ENCODE measurements at regions not wholly inside any gene's neighbourhood (a gene's known extent, or its start where the extent isn't known, plus 50 kb on each side); places are given as distances from the start of the nearest gene placed in this dataset.
"Not testable (repeated sequence)": the region's sequence is repeated elsewhere in the genome, so short reads cannot be mapped to it uniquely, and the experiment has no call there.

- DNase-seq: no peak
These were observed 196.9 kb upstream of the CDH11 start for GRCh38 chr16:65318590-65319257.

DNA sequence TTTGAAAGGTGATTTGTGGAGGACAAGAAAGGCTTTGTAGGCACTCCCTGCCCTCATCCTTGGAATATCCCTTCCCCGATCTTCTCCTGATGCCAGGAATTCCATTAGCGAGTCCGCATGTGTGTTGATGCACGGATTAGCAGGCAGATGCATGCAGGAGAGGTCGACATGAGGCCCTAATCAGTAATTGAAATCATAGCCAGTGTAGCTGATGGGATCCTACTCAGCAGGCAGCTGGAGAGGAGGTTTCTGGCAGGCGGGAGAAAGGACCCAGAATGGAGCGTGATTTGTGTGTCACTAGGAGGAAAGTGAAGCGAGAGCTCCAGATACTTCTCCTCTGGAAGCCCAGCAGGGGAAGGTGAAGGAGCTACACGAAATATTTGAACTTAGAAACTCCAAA, 196.3 kb upstream of the CDH11 start:
- DNase-seq: no peak

DNA sequence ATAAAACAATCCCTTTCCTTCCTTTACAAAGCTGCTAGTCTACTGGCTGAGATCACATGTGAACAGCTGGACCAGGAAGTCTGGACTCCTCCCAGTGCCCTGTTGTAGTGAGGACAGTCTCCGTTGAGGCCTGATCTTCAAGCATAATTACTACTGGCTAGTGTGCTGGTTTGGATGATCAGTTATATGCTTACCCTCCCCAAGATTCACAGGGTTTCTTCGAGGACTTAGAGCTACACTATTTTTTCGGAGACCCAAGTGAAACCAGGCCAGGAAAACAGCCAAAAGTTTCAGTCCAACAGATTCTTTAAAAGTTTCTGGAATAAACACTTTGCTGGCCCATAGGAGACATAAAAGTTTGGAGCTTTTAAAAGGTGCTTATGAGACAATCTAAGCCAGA, 194.9 kb upstream of the CDH11 start:
- DNase-seq: no peak

GRCh38 chr16:65315081-65315780, 193.4 kb upstream of the CDH11 start:
- DNase-seq: no peak

GRCh38 chr16:65314627-65315008, 192.8 kb upstream of the CDH11 start:
- DNase-seq: no peak

- DNase-seq: no peak
These were observed 192.2 kb upstream of the CDH11 start for GRCh38 chr16:65313936-65314626.

DNA sequence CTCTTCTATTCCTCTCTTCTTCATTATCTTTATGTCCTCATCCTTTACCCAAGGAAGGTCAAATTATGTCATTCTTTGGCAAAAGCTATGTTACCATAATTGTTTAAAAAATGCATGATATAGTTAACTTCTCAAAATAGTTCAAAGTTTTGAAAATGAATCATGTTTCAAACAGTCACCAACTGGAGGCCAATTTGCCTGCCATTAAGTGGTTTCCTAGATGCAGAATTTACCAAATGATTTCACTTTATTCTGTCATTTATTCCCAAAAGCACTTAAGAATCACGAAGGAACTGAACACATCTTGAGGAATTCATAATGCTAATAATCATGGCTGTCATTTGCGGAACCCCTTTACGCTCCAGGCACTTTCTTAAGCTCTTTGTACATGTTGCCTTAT, 190.9 kb upstream of the CDH11 start:
- DNase-seq: no peak

- no peak for DNase-seq
These were observed 190.2 kb upstream of the CDH11 start for GRCh38 chr16:65312071-65312470.

GRCh38 chr16:65310491-65310890, 188.6 kb upstream of the CDH11 start:
- not testable (repeated sequence) for DNase-seq

- no peak for DNase-seq
These were observed 187.5 kb upstream of the CDH11 start for GRCh38 chr16:65309354-65309753.

- no peak for DNase-seq
These were observed 186.6 kb upstream of the CDH11 start for GRCh38 chr16:65308506-65308905.

DNA sequence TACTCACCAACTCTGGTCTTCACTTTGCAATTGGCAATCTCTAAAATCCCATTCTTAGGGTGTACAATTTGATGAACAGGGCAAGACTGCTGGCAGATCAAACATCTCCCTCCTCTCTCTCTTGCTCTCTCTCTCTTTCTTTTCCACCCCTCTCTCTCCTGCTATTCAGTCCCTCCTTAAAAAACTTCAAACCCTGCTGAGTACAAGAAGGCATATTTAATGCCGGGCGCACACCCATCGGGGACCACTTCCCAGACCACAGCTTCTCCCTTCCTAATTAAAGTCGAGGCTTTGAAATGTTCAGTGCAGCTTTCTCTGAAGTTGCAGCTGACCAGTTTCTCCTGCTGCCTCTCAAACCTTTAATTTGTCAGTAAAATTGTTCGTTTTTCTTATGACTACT, 185.4 kb upstream of the CDH11 start:
- no peak for DNase-seq

DNA sequence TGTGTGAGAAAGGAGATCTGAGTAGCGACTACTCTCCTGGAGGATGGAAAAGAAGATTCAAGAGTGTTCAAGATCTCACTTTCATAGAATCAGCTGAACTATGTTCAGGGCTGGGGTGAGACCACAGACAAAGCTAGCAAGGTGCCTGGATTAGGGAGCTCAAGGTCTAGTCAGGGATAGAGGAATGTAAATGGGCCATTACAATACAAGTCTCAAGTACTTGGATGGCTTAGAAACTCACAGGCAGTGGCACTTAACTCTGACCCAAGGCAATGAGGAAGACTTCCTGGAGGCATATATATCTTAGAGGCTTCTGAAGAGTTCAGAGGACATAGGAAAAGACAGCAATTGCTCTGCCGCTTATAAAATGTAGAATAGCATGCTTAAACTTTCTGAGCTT, 184.9 kb upstream of the CDH11 start:
- DNase-seq: no peak

DNA sequence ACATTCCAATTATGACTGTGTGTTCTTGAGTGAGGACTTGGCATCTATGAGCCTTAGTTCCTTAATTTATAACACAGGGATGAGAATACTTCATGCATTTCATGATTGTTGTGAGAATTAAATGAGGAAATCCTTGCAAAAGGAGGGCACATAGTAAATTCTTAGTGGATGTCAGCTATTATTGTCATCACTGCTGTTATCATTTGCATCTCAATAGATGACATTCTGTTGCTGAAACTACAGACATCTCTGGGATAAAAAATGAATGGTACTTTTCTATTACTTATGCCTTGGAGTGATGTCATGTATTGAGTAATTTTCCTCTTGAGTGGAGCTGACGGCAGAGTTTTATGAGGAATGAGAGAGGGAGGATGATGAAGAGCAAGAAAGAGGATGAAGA, 184.4 kb upstream of the CDH11 start:
- no peak for DNase-seq

- DNase-seq: no peak
These were observed 183.6 kb upstream of the CDH11 start for GRCh38 chr16:65305266-65305959.

GRCh38 chr16:65301029-65301428, 179.2 kb upstream of the CDH11 start:
- no peak for DNase-seq

- DNase-seq: no peak
These were observed 175.6 kb upstream of the CDH11 start for GRCh38 chr16:65297453-65297852.

DNA sequence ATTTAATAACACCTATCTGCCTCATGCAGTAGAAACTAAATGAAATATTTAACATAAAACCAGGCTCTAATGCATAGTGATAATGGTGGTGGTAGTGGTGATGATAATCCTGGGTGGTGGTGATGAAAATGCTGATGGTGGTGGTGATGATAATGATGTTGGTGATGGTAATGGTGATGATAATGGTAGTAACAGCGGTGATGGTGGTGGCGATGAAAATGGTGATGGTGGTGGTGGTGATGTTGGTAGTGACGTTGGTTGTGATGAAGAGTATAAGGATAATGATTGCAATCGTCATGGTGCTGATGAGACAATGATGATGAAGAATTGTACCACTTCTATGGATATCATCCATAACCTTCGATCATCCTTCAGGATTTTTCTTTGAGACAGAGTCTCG, 173.7 kb upstream of the CDH11 start:
- no peak for DNase-seq

DNA sequence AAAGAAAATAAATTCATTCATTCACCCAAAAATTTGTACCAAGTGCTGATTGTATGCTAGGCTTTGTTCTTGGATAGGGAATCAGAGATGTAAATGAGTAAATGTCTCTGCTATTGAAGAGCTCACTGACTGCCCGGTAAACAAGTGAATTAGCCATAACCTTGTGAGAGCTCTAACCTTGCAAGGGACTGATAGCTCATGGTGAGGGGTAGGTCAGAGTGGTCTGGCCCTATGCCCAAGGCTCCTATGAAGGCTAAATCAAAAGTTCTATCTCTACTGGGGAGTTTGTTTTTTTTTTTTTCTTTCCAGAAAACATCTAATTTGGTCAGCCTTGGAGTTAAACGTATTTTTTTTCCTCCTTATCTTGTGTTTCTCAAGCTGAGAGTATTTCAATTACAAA, 172.8 kb upstream of the CDH11 start:
- DNase-seq: no peak

- no peak for DNase-seq
These were observed 172.3 kb upstream of the CDH11 start for GRCh38 chr16:65294165-65294564.

- DNase-seq: no peak
These were observed 167.2 kb upstream of the CDH11 start for GRCh38 chr16:65289022-65289421.

GRCh38 chr16:65287307-65287706, 165.4 kb upstream of the CDH11 start:
- DNase-seq: no peak
